GM18498 (cell line): ENCODE measurements at regions not wholly inside any gene's neighbourhood (a gene's known extent, or its start where the extent isn't known, plus 50 kb on each side); places are given as distances from the start of the nearest gene placed in this dataset.
A peak's percentile ranks its signal among the peaks of the same experiment; 100 is the strongest.
"Not testable (repeated sequence)": the region's sequence is repeated elsewhere in the genome, so short reads cannot be mapped to it uniquely, and the experiment has no call there.

Experiments used
- ATAC-seq: cut with Tn5 transposase; IDR thresholded peaks from one replicate; pipeline ENCODE4 v1.9.1; 2021; ENCODE audit warnings: mild to moderate bottlenecking, moderate library complexity; ENCODE audit not compliant: unreplicated experiment

- ATAC-seq = not testable (repeated sequence)
These were observed 385.3 kb downstream of the AMY1C start for GRCh38 chr1:104135036-104135435.

- no peak for ATAC-seq
These were observed 386.9 kb downstream of the AMY1C start for GRCh38 chr1:104136621-104137020.

GRCh38 chr1:104156738-104157137 lies 407.0 kb downstream of the AMY1C start:
- ATAC-seq = no peak

- no peak for ATAC-seq
These were observed 414.3 kb downstream of the AMY1C start for GRCh38 chr1:104163912-104164476.

- ATAC-seq = no peak
These were observed 422.6 kb downstream of the AMY1C start for GRCh38 chr1:104172243-104172681.

GRCh38 chr1:104182251-104182650 lies 432.6 kb downstream of the AMY1C start:
- no peak for ATAC-seq

- no peak for ATAC-seq
These were observed 439.5 kb downstream of the AMY1C start for GRCh38 chr1:104189207-104189606.

GRCh38 chr1:104190821-104191220 lies 441.1 kb downstream of the AMY1C start:
- no peak for ATAC-seq

- ATAC-seq = no peak
These were observed 445.7 kb downstream of the AMY1C start for GRCh38 chr1:104195395-104195794.

- no peak for ATAC-seq
These were observed 446.4 kb downstream of the AMY1C start for GRCh38 chr1:104196136-104196535.

- no peak for ATAC-seq
These were observed 447.8 kb downstream of the AMY1C start for GRCh38 chr1:104197516-104197915.

- ATAC-seq = no peak
These were observed 462.5 kb downstream of the AMY1C start for GRCh38 chr1:104212239-104212638.

- not testable (repeated sequence) for ATAC-seq
These were observed 467.8 kb downstream of the AMY1C start for GRCh38 chr1:104217395-104217986.

- ATAC-seq = no peak
These were observed 480.2 kb downstream of the AMY1C start for GRCh38 chr1:104229860-104230259.

GRCh38 chr1:104231676-104232075 lies 482.0 kb downstream of the AMY1C start:
- ATAC-seq = no peak

GRCh38 chr1:104235141-104235540 lies 485.4 kb downstream of the AMY1C start:
- ATAC-seq = no peak

GRCh38 chr1:104238991-104239390 lies 489.3 kb downstream of the AMY1C start:
- ATAC-seq = no peak

- no peak for ATAC-seq
These were observed 498.7 kb downstream of the AMY1C start for GRCh38 chr1:104248385-104248784.

GRCh38 chr1:104259481-104259880 lies 509.8 kb downstream of the AMY1C start:
- no peak for ATAC-seq

- not testable (repeated sequence) for ATAC-seq
These were observed 513.4 kb downstream of the AMY1C start for GRCh38 chr1:104263110-104263509.

- no peak for ATAC-seq
These were observed 514.8 kb downstream of the AMY1C start for GRCh38 chr1:104264521-104264920.

- ATAC-seq = no peak
These were observed 515.5 kb downstream of the AMY1C start for GRCh38 chr1:104265163-104265562.

GRCh38 chr1:104266612-104267011 lies 516.9 kb downstream of the AMY1C start:
- ATAC-seq = peak; percentile 71
